Progenitor cell of endocrine pancreas (in vitro differentiated cells): ENCODE measurements at regions not wholly inside any gene's neighbourhood (a gene's known extent, or its start where the extent isn't known, plus 50 kb on each side); places are given as distances from the start of the nearest gene placed in this dataset.

Experiments
- DNase-seq: peaks from one replicate; pipeline ENCODE4 v3.0.0; 2021; ENCODE audit warnings: low spot score; ENCODE audit not compliant: unreplicated experiment
- H3K27ac Mint-ChIP-seq: 2 replicates; pipeline ENCODE4 v1.8.0; 2021; ENCODE audit warnings: mild to moderate bottlenecking, moderate library complexity, mixed read lengths
- H3K27me3 Mint-ChIP-seq: 2 replicates; pipeline ENCODE4 v1.8.0; 2021; ENCODE audit warnings: mixed read lengths
- H3K36me3 Mint-ChIP-seq: 2 replicates; pipeline ENCODE4 v1.8.0; 2022; ENCODE audit warnings: mixed read lengths; ENCODE audit not compliant: insufficient read depth
- H3K4me1 Mint-ChIP-seq: 2 replicates; pipeline ENCODE4 v1.8.0; 2021; ENCODE audit warnings: low read depth, mixed read lengths
- H3K4me3 Mint-ChIP-seq: 2 replicates; pipeline ENCODE4 v1.8.0; 2021; ENCODE audit warnings: low read depth, mild to moderate bottlenecking, moderate library complexity, mixed read lengths
- H3K9me3 Mint-ChIP-seq: 2 replicates; pipeline ENCODE4 v1.8.0; 2021; ENCODE audit warnings: low read depth, mixed read lengths
- CTCF ChIP-seq: fragments of 200-600 bp; sonication (generic); IDR thresholded peaks from one replicate; pipeline ENCODE4 v1.5.0; 2021; ENCODE audit warnings: antibody characterized with exemption, mild to moderate bottlenecking; ENCODE audit not compliant: unreplicated experiment

GRCh38 chr2:223161873-223162458, 110.0 kb downstream of the KCNE4 start:
- Mint-ChIP-seq H3K27me3 (peaks cover 2% of the 10 kb centered on the region), H3K4me1 (no peaks in the 10 kb centered on the region), H3K27ac (no peak overlapping the region), H3K4me3 (no peak overlapping the region), H3K9me3 (no peaks in the 10 kb centered on the region), H3K36me3 (no peaks in the 10 kb centered on the region)
- no peak for TF ChIP-seq CTCF
- DNase-seq: no peak

GRCh38 chr2:223165423-223166214, 113.6 kb downstream of the KCNE4 start:
- no peak for TF ChIP-seq CTCF
- Mint-ChIP-seq H3K27ac (no peak overlapping the region), H3K27me3 (no peaks in the 10 kb centered on the region), H3K9me3 (peaks cover 4% of the 10 kb centered on the region), H3K4me1 (no peaks in the 10 kb centered on the region), H3K4me3 (no peak overlapping the region), H3K36me3 (no peaks in the 10 kb centered on the region)
- DNase-seq: no peak

GRCh38 chr2:223166215-223166493, 114.2 kb downstream of the KCNE4 start:
- H3K36me3 Mint-ChIP-seq: no peaks in the 10 kb centered on the region
- DNase-seq: no peak

DNA sequence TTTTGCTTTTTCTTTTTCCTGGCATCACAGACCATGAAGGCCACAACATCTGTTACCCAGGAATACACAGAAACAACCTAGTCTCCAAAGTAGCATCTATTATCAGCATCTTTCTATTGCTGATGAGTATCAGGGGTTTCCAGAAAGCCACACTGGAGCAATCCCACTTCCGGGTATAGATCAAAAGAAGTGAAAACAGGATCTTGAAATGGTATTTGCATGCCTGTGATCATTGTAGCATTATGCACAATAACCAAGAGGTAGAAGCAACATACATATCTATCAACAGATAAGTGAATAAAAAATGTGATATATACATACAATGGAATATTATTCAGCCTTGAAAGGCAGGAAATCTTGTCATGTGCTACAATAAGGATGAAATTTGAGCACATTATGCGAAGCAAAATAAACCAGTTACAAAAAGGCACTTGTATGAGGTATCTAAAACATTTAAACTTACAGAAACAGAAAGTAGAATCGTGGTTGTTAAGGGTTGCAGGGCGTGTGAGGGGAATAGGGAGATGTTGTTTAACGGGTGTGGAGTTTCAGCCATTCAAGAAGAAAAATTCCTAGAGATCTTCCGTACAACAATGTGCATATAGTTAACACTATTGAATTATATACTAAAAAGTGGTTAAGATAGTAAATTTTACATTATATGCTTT, 115.1 kb downstream of the KCNE4 start:
- Mint-ChIP-seq H3K27ac (no peak overlapping the region), H3K27me3 (no peaks in the 10 kb centered on the region), H3K9me3 (peaks cover 4% of the 10 kb centered on the region), H3K4me3 (no peak overlapping the region), H3K36me3 (no peaks in the 10 kb centered on the region), H3K4me1 (no peaks in the 10 kb centered on the region)
- TF ChIP-seq CTCF: no peak
- no peak for DNase-seq

More at GRCh38 chr2:223166215-223166493, 114.2 kb downstream of the KCNE4 start:
- no peak for TF ChIP-seq CTCF
- H3K9me3 Mint-ChIP-seq: peaks cover 4% of the 10 kb centered on the region
- no peaks in the 10 kb centered on the region for H3K4me1 Mint-ChIP-seq
- no peaks in the 10 kb centered on the region for H3K27me3 Mint-ChIP-seq
- H3K4me3 Mint-ChIP-seq: no peak overlapping the region
- no peak overlapping the region for H3K27ac Mint-ChIP-seq

DNA sequence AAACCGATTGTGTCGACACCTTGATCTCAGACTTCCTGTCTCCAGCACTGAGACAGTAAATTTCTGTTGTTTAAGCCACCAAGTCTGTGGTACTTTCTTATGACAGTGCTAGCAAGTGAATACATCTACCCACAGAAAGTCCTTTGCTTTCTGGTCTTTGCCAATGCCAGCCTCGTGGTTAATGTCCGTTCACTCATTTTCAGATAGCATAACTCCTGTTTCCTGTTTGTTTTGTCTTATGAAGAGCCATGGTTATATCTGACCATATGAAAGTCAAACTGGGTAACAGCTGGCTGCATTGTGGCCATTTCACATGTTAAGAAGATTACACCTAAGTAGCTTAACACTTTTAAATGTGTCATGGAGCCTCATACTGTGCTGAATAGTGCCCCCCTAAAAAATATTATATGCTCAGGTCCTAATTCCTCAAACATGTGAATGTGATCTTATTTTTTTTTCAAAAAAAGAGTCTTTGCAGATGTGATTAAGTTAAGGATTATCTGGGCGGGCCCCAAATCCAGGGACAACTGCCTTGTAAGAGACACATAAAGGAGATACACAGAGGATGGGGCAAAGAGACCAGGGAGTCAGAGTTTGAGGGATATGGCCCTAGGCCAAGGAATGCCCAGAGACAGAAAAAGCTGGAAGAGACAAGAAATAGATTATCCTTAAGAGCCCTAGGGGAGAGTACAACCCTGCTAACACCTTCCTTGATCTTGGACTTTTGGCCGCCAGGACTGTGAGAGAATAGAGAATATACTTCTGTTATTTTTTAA, 118.0 kb downstream of the KCNE4 start:
- TF ChIP-seq CTCF: no peak
- H3K36me3 Mint-ChIP-seq: no peaks in the 10 kb centered on the region
- H3K9me3 Mint-ChIP-seq: peaks cover 4% of the 10 kb centered on the region
- no peaks in the 10 kb centered on the region for H3K4me1 Mint-ChIP-seq
- H3K4me3 Mint-ChIP-seq: no peak overlapping the region
- no peaks in the 10 kb centered on the region for H3K27me3 Mint-ChIP-seq
- no peak overlapping the region for H3K27ac Mint-ChIP-seq
- DNase-seq: no peak
